ENCODE measurements at regions not wholly inside any gene's neighbourhood (a gene's known extent, or its start where the extent isn't known, plus 50 kb on each side); places are given as distances from the start of the nearest gene placed in this dataset.
"Not testable (repeated sequence)": the region's sequence is repeated elsewhere in the genome, so short reads cannot be mapped to it uniquely, and the experiment has no call there.

DNA sequence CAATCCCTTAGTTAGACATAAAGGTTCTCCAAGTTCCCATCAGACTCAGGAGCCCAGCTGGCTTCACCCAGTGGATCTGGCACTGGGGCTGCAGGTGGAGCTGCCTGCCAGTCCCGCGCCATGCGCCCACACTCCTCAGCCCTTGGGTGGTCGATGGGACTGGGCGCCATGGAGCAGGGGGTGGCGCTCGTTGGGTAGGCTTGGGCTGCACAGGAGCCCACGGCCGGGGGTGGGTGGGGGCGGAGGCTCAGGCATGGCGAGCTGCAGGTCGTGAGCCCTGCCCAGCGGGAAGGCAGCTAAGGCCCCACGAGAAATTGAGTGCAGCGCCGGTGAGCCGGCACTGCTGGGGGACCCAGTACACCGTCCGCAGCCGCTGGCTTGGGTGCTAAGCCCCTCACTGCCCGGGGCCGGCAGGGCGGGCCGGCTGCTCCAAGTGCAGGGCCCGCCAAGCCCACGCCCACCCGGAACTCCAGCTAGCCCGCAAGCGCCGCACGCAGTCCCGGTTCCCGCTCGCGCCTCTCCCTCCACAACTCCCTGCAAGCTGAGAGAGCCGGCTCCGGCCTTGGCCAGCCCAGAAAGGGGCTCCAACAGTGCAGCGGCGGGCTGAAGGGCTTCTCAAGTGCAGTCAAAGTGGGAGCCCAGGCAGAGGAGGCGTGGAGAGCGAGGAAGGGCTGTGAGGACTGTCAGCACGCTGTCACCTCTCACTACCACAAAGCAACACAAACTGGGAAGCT lies 584.3 kb upstream of the COBL start:
- H3K27me3 Mint-ChIP-seq; H3K36me3 Mint-ChIP-seq; H3K9me3 ChIP-seq (ENCODE audit: control insufficient read depth in 1 of 2, low read length in 2 of 2); H3K4me3 ChIP-seq (ENCODE audit: low read length in 2 of 2); H3K4me1 Mint-ChIP-seq; POLR2A ChIA-PET (ENCODE audit: partially characterized antibody); H3K36me3 ChIP-seq (ENCODE audit: insufficient read depth, low read length); H3K4me1 ChIP-seq (ENCODE audit: insufficient read depth, low read length); DNase-seq; H3K27ac ChIP-seq (ENCODE audit: low read depth, low read length); intact Hi-C loops (cut with micrococcal nuclease); CTCF ChIA-PET (ENCODE audit: partially characterized antibody); H3K27me3 ChIP-seq (ENCODE audit: insufficient read depth, low read length); H3K27ac Mint-ChIP-seq; H3K4me3 Mint-ChIP-seq: not testable (repeated sequence)
- peaks cover 2 to 28% (median 10%) of the 10 kb centered on the region in 8 donors for H3K9me3 Mint-ChIP-seq

DNA sequence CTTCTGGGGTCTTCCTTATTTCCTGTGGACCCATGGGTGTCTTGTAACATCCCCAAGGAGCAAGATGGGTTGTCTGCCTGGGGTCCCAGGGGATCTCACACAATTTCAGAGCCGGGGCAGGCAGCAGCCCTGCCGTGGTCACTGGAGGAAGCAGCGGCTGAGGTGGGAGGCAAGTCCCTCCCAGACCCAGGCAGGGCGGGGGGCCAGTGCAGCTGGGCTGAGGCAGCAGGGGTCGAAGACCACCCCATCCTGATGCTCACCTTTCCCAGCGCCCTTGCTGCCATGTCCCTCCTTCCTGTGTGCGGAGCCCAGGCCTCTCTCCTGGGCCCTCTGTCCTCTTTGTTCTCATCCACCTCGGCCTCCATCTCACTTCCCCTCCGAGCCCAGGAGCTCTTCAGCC lies 583.0 kb upstream of the COBL start:
- Histone ChIP-seq H3K4me1 (ENCODE audit: insufficient read depth, low read length) (no peaks in the 10 kb centered on the region), H3K36me3 (ENCODE audit: insufficient read depth, low read length) (no peaks in the 10 kb centered on the region), H3K4me3 (ENCODE audit: low read length in 2 of 2) (no peak overlapping the region), H3K27ac (ENCODE audit: low read depth, low read length) (no peak overlapping the region), H3K9me3 (ENCODE audit: control insufficient read depth in 1 of 2, low read length in 2 of 2) (no peaks in the 10 kb centered on the region), H3K27me3 (ENCODE audit: insufficient read depth, low read length) (no peaks in the 10 kb centered on the region)
- no peaks in the 10 kb centered on the region for H3K36me3 Mint-ChIP-seq
- no peaks in the 10 kb centered on the region for H3K27me3 Mint-ChIP-seq
- H3K27ac Mint-ChIP-seq: no peak overlapping the region
- CTCF ChIA-PET (ENCODE audit: partially characterized antibody): no interaction called here
- DNase-seq: no peak
- intact Hi-C loops (cut with micrococcal nuclease): no loop called here
- POLR2A ChIA-PET (ENCODE audit: partially characterized antibody): no interaction called here
- H3K4me3 Mint-ChIP-seq: no peak overlapping the region
- H3K9me3 Mint-ChIP-seq: peaks cover 2 to 29% (median 9%) of the 10 kb centered on the region in 8 donors
- H3K4me1 Mint-ChIP-seq: no peaks in the 10 kb centered on the region

DNA sequence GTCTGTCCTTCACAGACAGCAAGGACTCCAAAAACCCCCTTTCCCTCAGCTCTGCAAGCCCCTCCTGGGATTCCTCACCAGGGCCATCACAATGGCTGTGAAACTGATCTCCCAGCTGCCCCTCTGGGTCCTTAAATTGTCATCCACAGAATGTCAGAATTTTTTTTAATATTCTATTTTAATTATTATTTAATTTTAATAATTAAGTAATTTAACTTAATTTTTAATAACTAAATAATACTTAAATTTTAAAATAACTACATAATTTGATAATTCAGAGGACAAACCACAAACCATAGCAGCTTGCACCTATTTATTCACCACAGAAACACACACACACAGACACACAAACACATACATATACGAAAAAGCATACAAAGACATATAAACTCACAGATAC lies 565.8 kb upstream of the COBL start:
- ChIA-PET POLR2A (ENCODE audit: partially characterized antibody) (no interaction called here), CTCF (ENCODE audit: partially characterized antibody) (no interaction called here)
- DNase-seq: no peak
- Mint-ChIP-seq H3K27me3 (no peaks in the 10 kb centered on the region), H3K4me3 (no peak overlapping the region), H3K27ac (no peak overlapping the region), H3K9me3 (peaks cover 0 to 9% (median 3%) of the 10 kb centered on the region in 8 donors), H3K4me1 (no peaks in the 10 kb centered on the region), H3K36me3 (no peaks in the 10 kb centered on the region)
- Histone ChIP-seq H3K4me3 (ENCODE audit: low read length in 2 of 2) (no peak overlapping the region), H3K27me3 (ENCODE audit: insufficient read depth, low read length) (no peaks in the 10 kb centered on the region), H3K36me3 (ENCODE audit: insufficient read depth, low read length) (no peaks in the 10 kb centered on the region), H3K4me1 (ENCODE audit: insufficient read depth, low read length) (no peaks in the 10 kb centered on the region), H3K9me3 (ENCODE audit: control insufficient read depth in 1 of 2, low read length in 2 of 2) (no peaks in the 10 kb centered on the region), H3K27ac (ENCODE audit: low read depth, low read length) (no peak overlapping the region)
- intact Hi-C loops (cut with micrococcal nuclease): no loop called here

DNA sequence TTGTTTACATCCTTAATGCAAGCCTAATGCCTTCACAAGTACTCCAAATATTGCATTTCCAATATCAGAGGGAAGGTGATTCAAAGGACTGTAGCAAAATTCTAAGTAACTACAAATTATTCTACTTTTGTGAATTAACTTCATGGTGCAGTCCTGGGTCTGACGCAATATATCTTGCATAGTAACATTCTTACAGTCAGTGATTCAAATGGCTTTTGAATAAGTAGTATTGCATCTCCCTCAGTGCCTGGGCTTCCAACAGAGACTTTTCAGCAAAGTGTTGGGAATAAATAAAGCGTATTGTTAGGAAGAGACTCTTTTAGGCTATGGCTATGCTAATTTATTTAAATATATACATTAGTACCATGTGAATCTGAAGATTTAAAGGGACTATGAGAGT lies 564.7 kb upstream of the COBL start:
- POLR2A ChIA-PET (ENCODE audit: partially characterized antibody): no interaction called here
- intact Hi-C loops (cut with micrococcal nuclease): no loop called here

DNA sequence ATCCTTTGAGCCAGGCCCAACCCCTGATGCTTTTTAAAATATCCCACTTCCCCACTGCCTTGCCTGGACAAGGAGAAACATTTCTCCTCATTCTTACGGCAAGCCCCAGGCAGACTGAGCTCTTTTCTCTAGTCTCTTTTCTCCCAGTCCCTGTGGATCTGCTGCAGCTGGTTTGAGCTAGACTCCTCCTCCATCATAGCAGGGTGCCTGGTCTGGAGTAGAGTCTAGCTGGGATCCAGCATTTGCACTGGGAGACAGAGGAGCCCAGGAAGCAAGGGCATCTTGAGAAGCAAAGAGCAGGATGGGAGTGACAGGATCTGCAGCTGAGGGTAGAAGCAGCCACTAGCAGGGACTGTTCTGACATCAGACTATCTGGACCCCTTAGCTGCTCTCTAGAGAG lies 562.3 kb upstream of the COBL start:
- Mint-ChIP-seq H3K27me3 (no peaks in the 10 kb centered on the region), H3K4me3 (no peak overlapping the region), H3K4me1 (no peaks in the 10 kb centered on the region), H3K36me3 (no peaks in the 10 kb centered on the region), H3K9me3 (peaks cover 0 to 7% (median 2%) of the 10 kb centered on the region in 8 donors), H3K27ac (no peak overlapping the region)
- no peak overlapping the region for H3K4me3 ChIP-seq (ENCODE audit: low read length in 2 of 2)
- CTCF ChIA-PET (ENCODE audit: partially characterized antibody): no interaction called here
- DNase-seq: no peak
- no peaks in the 10 kb centered on the region for H3K27me3 ChIP-seq (ENCODE audit: insufficient read depth, low read length)
- H3K9me3 ChIP-seq (ENCODE audit: control insufficient read depth in 1 of 2, low read length in 2 of 2): no peaks in the 10 kb centered on the region
- no peak overlapping the region for H3K27ac ChIP-seq (ENCODE audit: low read depth, low read length)
- POLR2A ChIA-PET (ENCODE audit: partially characterized antibody): no interaction called here
- intact Hi-C loops (cut with micrococcal nuclease): no loop called here
- no peaks in the 10 kb centered on the region for H3K36me3 ChIP-seq (ENCODE audit: insufficient read depth, low read length)
- no peaks in the 10 kb centered on the region for H3K4me1 ChIP-seq (ENCODE audit: insufficient read depth, low read length)

More for the DNA sequence above, 564.7 kb upstream of the COBL start:
- Histone ChIP-seq H3K4me3 (ENCODE audit: low read length in 2 of 2) (no peak overlapping the region), H3K4me1 (ENCODE audit: insufficient read depth, low read length) (no peaks in the 10 kb centered on the region), H3K9me3 (ENCODE audit: control insufficient read depth in 1 of 2, low read length in 2 of 2) (no peaks in the 10 kb centered on the region), H3K27ac (ENCODE audit: low read depth, low read length) (no peak overlapping the region), H3K27me3 (ENCODE audit: insufficient read depth, low read length) (no peaks in the 10 kb centered on the region), H3K36me3 (ENCODE audit: insufficient read depth, low read length) (no peaks in the 10 kb centered on the region)
- no peak for DNase-seq
- Mint-ChIP-seq H3K4me1 (no peaks in the 10 kb centered on the region), H3K36me3 (no peaks in the 10 kb centered on the region), H3K27ac (no peak overlapping the region), H3K4me3 (no peak overlapping the region), H3K9me3 (peaks cover 0 to 9% (median 3%) of the 10 kb centered on the region in 8 donors), H3K27me3 (no peaks in the 10 kb centered on the region)
- CTCF ChIA-PET (ENCODE audit: partially characterized antibody): no interaction called here

DNA sequence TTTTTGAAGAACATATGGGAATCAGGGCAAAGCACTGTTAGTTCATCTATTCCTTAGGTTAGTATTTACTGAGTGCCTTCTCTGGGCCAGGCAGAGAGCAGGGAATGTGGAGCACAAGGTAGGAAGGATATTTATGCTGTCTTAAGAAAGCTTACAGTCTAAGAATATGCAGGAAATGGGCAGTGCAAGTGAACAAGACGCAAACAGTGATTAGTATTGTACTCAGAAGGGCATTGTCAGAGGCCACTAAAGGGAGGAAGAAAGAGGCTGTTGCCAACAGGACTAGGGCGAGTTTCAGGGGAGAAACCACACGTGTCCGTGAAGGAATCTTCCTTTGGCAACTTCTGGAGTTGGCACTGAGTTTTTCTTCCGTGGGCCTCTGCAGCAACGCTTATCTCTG lies 552.8 kb upstream of the COBL start:
- Mint-ChIP-seq H3K9me3 (peaks cover 4 to 27% (median 9%) of the 10 kb centered on the region in 8 donors), H3K36me3 (no peaks in the 10 kb centered on the region), H3K27me3 (no peaks in the 10 kb centered on the region), H3K27ac (no peak overlapping the region), H3K4me1 (no peaks in the 10 kb centered on the region), H3K4me3 (no peak overlapping the region)
- Histone ChIP-seq H3K4me1 (ENCODE audit: insufficient read depth, low read length) (no peaks in the 10 kb centered on the region), H3K27me3 (ENCODE audit: insufficient read depth, low read length) (no peaks in the 10 kb centered on the region), H3K27ac (ENCODE audit: low read depth, low read length) (no peak overlapping the region), H3K36me3 (ENCODE audit: insufficient read depth, low read length) (no peaks in the 10 kb centered on the region), H3K4me3 (ENCODE audit: low read length in 2 of 2) (no peak overlapping the region), H3K9me3 (ENCODE audit: control insufficient read depth in 1 of 2, low read length in 2 of 2) (no peaks in the 10 kb centered on the region)
- DNase-seq: no peak
- CTCF ChIA-PET (ENCODE audit: partially characterized antibody): no interaction called here
- POLR2A ChIA-PET (ENCODE audit: partially characterized antibody): no interaction called here
- intact Hi-C loops (cut with micrococcal nuclease): no loop called here

DNA sequence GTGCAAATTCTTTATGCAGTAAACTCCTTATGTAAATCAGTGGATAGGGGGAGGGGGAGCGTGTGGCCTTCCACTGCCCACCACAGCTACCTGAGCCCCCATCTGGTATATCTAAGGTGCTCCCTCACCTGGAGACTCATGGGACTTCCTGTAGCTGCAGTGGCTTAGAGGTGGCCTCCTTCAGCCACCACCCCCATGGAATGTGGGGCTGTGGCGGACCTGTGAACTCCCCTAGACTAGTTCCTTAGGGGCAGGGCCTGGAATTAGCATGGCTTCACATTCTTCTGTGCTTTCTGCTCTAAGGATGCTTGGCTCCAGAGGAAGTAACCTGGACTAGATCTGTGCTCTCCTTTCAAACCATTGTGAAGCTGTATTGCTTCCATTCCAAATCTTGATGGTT lies 550.5 kb upstream of the COBL start:
- intact Hi-C loops (cut with micrococcal nuclease): no loop called here
- CTCF ChIA-PET (ENCODE audit: partially characterized antibody): no interaction called here
- H3K27ac Mint-ChIP-seq: no peak overlapping the region
- no peak for DNase-seq
- Histone ChIP-seq H3K4me3 (ENCODE audit: low read length in 2 of 2) (no peak overlapping the region), H3K36me3 (ENCODE audit: insufficient read depth, low read length) (no peaks in the 10 kb centered on the region), H3K27me3 (ENCODE audit: insufficient read depth, low read length) (no peaks in the 10 kb centered on the region), H3K9me3 (ENCODE audit: control insufficient read depth in 1 of 2, low read length in 2 of 2) (peaks cover 0 to 3% of the 10 kb centered on the region in 2 donors), H3K27ac (ENCODE audit: low read depth, low read length) (no peak overlapping the region), H3K4me1 (ENCODE audit: insufficient read depth, low read length) (no peaks in the 10 kb centered on the region)
- H3K36me3 Mint-ChIP-seq: no peaks in the 10 kb centered on the region
- POLR2A ChIA-PET (ENCODE audit: partially characterized antibody): no interaction called here
- H3K27me3 Mint-ChIP-seq: no peaks in the 10 kb centered on the region
- H3K4me3 Mint-ChIP-seq: no peak overlapping the region
- peaks cover 3 to 22% (median 10%) of the 10 kb centered on the region in 8 donors for H3K9me3 Mint-ChIP-seq
- no peaks in the 10 kb centered on the region for H3K4me1 Mint-ChIP-seq

DNA sequence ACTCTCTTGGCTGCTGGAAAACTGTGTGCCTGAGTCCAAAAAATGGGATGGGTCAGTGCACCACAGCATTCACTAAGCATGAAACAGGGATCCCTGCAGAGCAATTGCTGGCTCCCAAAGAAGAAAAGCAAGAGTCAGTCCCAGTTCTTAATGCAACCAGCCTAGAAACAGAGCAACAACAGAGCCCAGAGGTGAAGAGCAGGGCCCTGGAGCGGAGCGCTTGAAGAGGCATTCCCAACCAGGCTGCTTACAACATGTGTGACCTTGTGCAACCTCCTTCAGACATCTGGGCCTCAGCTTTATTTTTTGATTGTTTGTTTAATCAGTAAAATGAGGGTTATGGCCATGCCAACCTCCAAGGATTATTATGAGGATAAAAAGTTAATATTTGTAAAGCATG lies 543.7 kb upstream of the COBL start:
- Histone ChIP-seq H3K36me3 (ENCODE audit: insufficient read depth, low read length) (no peaks in the 10 kb centered on the region), H3K4me1 (ENCODE audit: insufficient read depth, low read length) (no peaks in the 10 kb centered on the region), H3K9me3 (ENCODE audit: control insufficient read depth in 1 of 2, low read length in 2 of 2) (peaks cover 0 to 3% of the 10 kb centered on the region in 2 donors), H3K27ac (ENCODE audit: low read depth, low read length) (no peak overlapping the region), H3K4me3 (ENCODE audit: low read length in 2 of 2) (no peak overlapping the region), H3K27me3 (ENCODE audit: insufficient read depth, low read length) (no peaks in the 10 kb centered on the region)
- Mint-ChIP-seq H3K27ac (no peak overlapping the region), H3K27me3 (no peaks in the 10 kb centered on the region), H3K36me3 (no peaks in the 10 kb centered on the region), H3K4me3 (no peak overlapping the region), H3K4me1 (no peaks in the 10 kb centered on the region), H3K9me3 (peaks cover 0 to 4% (median under 1%) of the 10 kb centered on the region in 8 donors)
- intact Hi-C loops (cut with micrococcal nuclease): no loop called here
- ChIA-PET POLR2A (ENCODE audit: partially characterized antibody) (no interaction called here), CTCF (ENCODE audit: partially characterized antibody) (no interaction called here)
- DNase-seq: no peak

Data from CD4-positive, alpha-beta memory T cell (primary cell).